H9 (cell line): ENCODE measurements at regions not wholly inside any gene's neighbourhood (a gene's known extent, or its start where the extent isn't known, plus 50 kb on each side); places are given as distances from the start of the nearest gene placed in this dataset.

Experiments
- DNase-seq: peaks from one replicate; pipeline ENCODE4 v3.0.0-alpha.2; 2017
- H2AFZ ChIP-seq: one replicate; pipeline ENCODE4 v1.6.1; 2013; ENCODE audit warnings: mild to moderate bottlenecking, low read length, control low read depth, moderate library complexity
- H2AK5ac ChIP-seq: 2 replicates; pipeline ENCODE4 v1.6.1; 2013; ENCODE audit warnings: low read length, control low read depth, mixed read lengths; ENCODE audit not compliant: insufficient read length
- H2BK120ac ChIP-seq: one replicate; pipeline ENCODE4 v1.6.1; 2013; ENCODE audit warnings: low read depth, mild to moderate bottlenecking, low read length, control low read depth, inconsistent platforms; ENCODE audit not compliant: poor library complexity, severe bottlenecking
- H2BK12ac ChIP-seq: 2 replicates; pipeline ENCODE4 v1.6.1; 2013; ENCODE audit warnings: low read length, control low read depth, mixed read lengths, low read depth; ENCODE audit not compliant: insufficient read length
- H2BK15ac ChIP-seq: 2 replicates; pipeline ENCODE4 v1.6.1; 2013; ENCODE audit warnings: low read depth, low read length, control low read depth
- H2BK20ac ChIP-seq: one replicate; pipeline ENCODE4 v1.6.1; 2013; ENCODE audit warnings: low read depth, mild to moderate bottlenecking, low read length, control low read depth, inconsistent platforms; ENCODE audit not compliant: poor library complexity, severe bottlenecking
- H2BK5ac ChIP-seq: 2 replicates; pipeline ENCODE4 v1.6.1; 2013; ENCODE audit warnings: low read length, control low read depth, mixed read lengths; ENCODE audit not compliant: insufficient read length
- H3K14ac ChIP-seq: 2 replicates; pipeline ENCODE4 v1.6.1; 2013; ENCODE audit warnings: low read length, control low read depth; ENCODE audit not compliant: insufficient read depth
- H3K18ac ChIP-seq: 2 replicates; pipeline ENCODE4 v1.6.1; 2013; ENCODE audit warnings: low read depth, mild to moderate bottlenecking, mixed read lengths, low read length, control low read depth; ENCODE audit not compliant: insufficient read length
- H3K23ac ChIP-seq: 2 replicates; pipeline ENCODE4 v1.6.1; 2013; ENCODE audit warnings: low read length, control low read depth, mixed read lengths, low read depth; ENCODE audit not compliant: insufficient read length
- H3K23me2 ChIP-seq: 2 replicates; pipeline ENCODE4 v1.6.1; 2013; ENCODE audit warnings: low read depth, mild to moderate bottlenecking, mixed read lengths, low read length, control low read depth; ENCODE audit not compliant: insufficient read length, poor library complexity, severe bottlenecking
- H3K27ac ChIP-seq: 2 replicates; pipeline ENCODE4 v1.5.1; 2013; ENCODE audit warnings: low read length, control low read depth, mixed read lengths, low read depth; ENCODE audit not compliant: insufficient read length
- H3K27me3 ChIP-seq: 2 replicates; pipeline ENCODE4 v1.6.1; 2013; ENCODE audit warnings: low read length, control low read depth, inconsistent platforms; ENCODE audit not compliant: insufficient read depth
- H3K4ac ChIP-seq: 2 replicates; pipeline ENCODE4 v1.6.1; 2013; ENCODE audit warnings: low read depth, mild to moderate bottlenecking, control low read depth, inconsistent platforms, low read length, moderate library complexity
- H3K4me1 ChIP-seq: 2 replicates; pipeline ENCODE4 v1.6.1; 2013; ENCODE audit warnings: low read length, control low read depth, inconsistent platforms; ENCODE audit not compliant: insufficient read depth
- H3K4me2 ChIP-seq: 2 replicates; pipeline ENCODE4 v1.6.1; 2013; ENCODE audit warnings: low read length, control low read depth, mixed read lengths; ENCODE audit not compliant: insufficient read length, insufficient read depth
- H3K56ac ChIP-seq: 2 replicates; pipeline ENCODE4 v1.6.1; 2013; ENCODE audit warnings: low read depth, mild to moderate bottlenecking, mixed read lengths, low read length, control low read depth; ENCODE audit not compliant: insufficient read length
- H3K79me1 ChIP-seq: 2 replicates; pipeline ENCODE4 v1.6.1; 2013; ENCODE audit warnings: low read depth, mild to moderate bottlenecking, moderate library complexity, low read length, control low read depth, inconsistent platforms; ENCODE audit not compliant: insufficient read depth, poor library complexity, severe bottlenecking
- H3K79me2 ChIP-seq: 2 replicates; pipeline ENCODE4 v1.6.1; 2013; ENCODE audit warnings: low read length, control low read depth, inconsistent platforms; ENCODE audit not compliant: insufficient read depth
- H3K9ac ChIP-seq: 2 replicates; pipeline ENCODE4 v1.6.1; 2013; ENCODE audit warnings: low read length, control low read depth, mixed read lengths; ENCODE audit not compliant: insufficient read length; ENCODE audit errors: extremely low read depth
- H3K9me3 ChIP-seq: one replicate; pipeline ENCODE4 v1.6.1; 2013; ENCODE audit warnings: low read depth, low read length, inconsistent platforms; ENCODE audit not compliant: control insufficient read depth
- H3T11ph ChIP-seq: one replicate; pipeline ENCODE4 v1.6.1; 2013; ENCODE audit warnings: mild to moderate bottlenecking, low read length, control low read depth, inconsistent platforms
- H4K20me1 ChIP-seq: one replicate; pipeline ENCODE4 v1.6.1; 2013; ENCODE audit not compliant: control insufficient read depth, insufficient read length, insufficient read depth
- H4K5ac ChIP-seq: 2 replicates; pipeline ENCODE4 v1.6.1; 2013; ENCODE audit warnings: low read depth, mild to moderate bottlenecking, mixed read lengths, low read length, control low read depth; ENCODE audit not compliant: insufficient read length
- H4K8ac ChIP-seq: replicated peaks from 2 replicates; pipeline ENCODE4 v1.6.1; 2013; ENCODE audit warnings: low read length, control low read depth, mixed read lengths, low read depth; ENCODE audit not compliant: insufficient read length
- H4K91ac ChIP-seq: 2 replicates; pipeline ENCODE4 v1.6.1; 2013; ENCODE audit warnings: low read depth, mild to moderate bottlenecking, moderate library complexity, mixed read lengths, low read length, control low read depth; ENCODE audit not compliant: insufficient read length
- H3K27ac Mint-ChIP-seq, 3 experiments: 2 replicates in 2 of 3; 3 replicates in 1 of 3; pipeline ENCODE4 v1.8.0; 2020 to 2021; ENCODE audit warnings: mixed read lengths in 3 of 3, mild to moderate bottlenecking in 1 of 3, moderate library complexity in 1 of 3
- H3K27me3 Mint-ChIP-seq: 2 replicates; pipeline ENCODE4 v1.8.0; 2021; ENCODE audit warnings: low read depth, mild to moderate bottlenecking, moderate library complexity, mixed read lengths
- H3K36me3 Mint-ChIP-seq, 3 experiments: 2 replicates in 2 of 3; 3 replicates in 1 of 3; pipeline ENCODE4 v1.8.0; 2020 to 2021; ENCODE audit warnings: low read depth in 3 of 3, mixed read lengths in 3 of 3; ENCODE audit not compliant: insufficient read depth in 1 of 3
- H3K4me1 Mint-ChIP-seq, 2 experiments: 2 replicates each; pipeline ENCODE4 v1.8.0; 2020; ENCODE audit warnings: mixed read lengths in 2 of 2
- H3K4me3 Mint-ChIP-seq, 2 experiments: 2 replicates in 1 of 2; 3 replicates in 1 of 2; pipeline ENCODE4 v1.8.0; 2020 to 2021; ENCODE audit warnings: mild to moderate bottlenecking in 2 of 2, mixed read lengths in 2 of 2, moderate library complexity in 1 of 2
- H3K9me3 Mint-ChIP-seq, 2 experiments: 2 replicates in 1 of 2; 3 replicates in 1 of 2; pipeline ENCODE4 v1.8.0; 2020; ENCODE audit warnings: mild to moderate bottlenecking in 2 of 2, mixed read lengths in 2 of 2, moderate library complexity in 1 of 2
- CTCF ChIP-seq: fragments of 200-600 bp; sonication (generic); conservative IDR thresholded peaks from 3 replicates; pipeline ENCODE4 v1.8.0; 2021; ENCODE audit warnings: antibody characterized with exemption, mild to moderate bottlenecking
- WGBS: extraction: QIAGEN DNeasy Blood & Tissue Kit; methylation state at CpG from one replicate; pipeline ENCODE4 v1.1.7; 2013; ENCODE audit warnings: missing lambda C conversion rate, low lambda C conversion rate, mixed read lengths; ENCODE audit not compliant: insufficient read length; ENCODE audit errors: extremely low coverage; 5-methylcytosine and 5-hydroxymethylcytosine counted together

- Histone ChIP-seq H3K27me3 (no peaks in the 10 kb centered on the region), H2BK15ac (no peak overlapping the region), H3K27ac (no peak overlapping the region), H3K23ac (no peak overlapping the region), H3K18ac (no peak overlapping the region), H4K8ac (no peak overlapping the region), H2BK5ac (no peak overlapping the region), H3K4me1 (no peaks in the 10 kb centered on the region), H3K23me2 (no peaks in the 10 kb centered on the region), H4K91ac (no peak overlapping the region), H3K79me2 (no peaks in the 10 kb centered on the region), H3K9ac (no peak overlapping the region), H3K4ac (no peak overlapping the region), H3T11ph (no peak overlapping the region), H2AFZ (no peak overlapping the region), H2BK20ac (no peak overlapping the region), H3K79me1 (no peaks in the 10 kb centered on the region), H3K4me2 (no peak overlapping the region), H3K56ac (no peak overlapping the region), H4K20me1 (no peaks in the 10 kb centered on the region), H3K9me3 (no peaks in the 10 kb centered on the region), H4K5ac (no peak overlapping the region), H2BK12ac (no peak overlapping the region), H2BK120ac (no peak overlapping the region), H2AK5ac (no peak overlapping the region), H3K14ac (no peak overlapping the region)
- Mint-ChIP-seq H3K27me3 (peaks cover 4% of the 10 kb centered on the region), H3K36me3 (no peaks in the 10 kb centered on the region), H3K9me3 (no peaks in the 10 kb centered on the region), H3K4me3 (no peak overlapping the region), H3K27ac (no peak overlapping the region), H3K4me1 (peaks cover 0 to 6% of the 10 kb centered on the region in 2 experiments; a peak in 2 of 4 replicates)
- no peak for TF ChIP-seq CTCF
- WGBS = no CpG with 5 or more reads among the region's 3 CpGs
- no peak for DNase-seq
Measured at GRCh38 chr2:41890341-41890740, 157.5 kb upstream of the PKDCC start.
